GM06990 (cell line): ENCODE measurements at regions not wholly inside any gene's neighbourhood (a gene's known extent, or its start where the extent isn't known, plus 50 kb on each side); places are given as distances from the start of the nearest gene placed in this dataset.

ENCODE experiments used
- DNase-seq: peaks from one replicate; pipeline ENCODE4 v3.0.0-alpha.2; 2011; ENCODE audit not compliant: insufficient read length; ENCODE audit errors: extremely low read depth
- H3K27me3 ChIP-seq: replicated peaks from 2 replicates; pipeline ENCODE4 v1.6.0; 2011; ENCODE audit warnings: low read length; ENCODE audit not compliant: control insufficient read depth, insufficient read depth
- H3K36me3 ChIP-seq: 2 replicates; pipeline ENCODE4 v1.5.1; 2011; ENCODE audit warnings: low read length; ENCODE audit not compliant: control insufficient read depth, insufficient read depth
- H3K4me3 ChIP-seq: replicated peaks from 2 replicates; pipeline ENCODE4 v1.5.1; 2011; ENCODE audit warnings: low read depth, mild to moderate bottlenecking, control low read depth, low read length
- CTCF ChIP-seq: IDR thresholded peaks from 2 replicates; pipeline ENCODE4 v1.5.1; 2011; ENCODE audit warnings: low read length, control low read depth, mild to moderate bottlenecking, inconsistent platforms; ENCODE audit not compliant: insufficient read depth, poor library complexity, severe bottlenecking

- Histone ChIP-seq H3K4me3 (no peak overlapping the region), H3K36me3 (no peaks in the 10 kb centered on the region), H3K27me3 (no peaks in the 10 kb centered on the region)
- no peak for TF ChIP-seq CTCF
- DNase-seq, result no peak
Measured at GRCh38 chr13:70630247-70630646, 522.0 kb upstream of the KLHL1 start.

DNA sequence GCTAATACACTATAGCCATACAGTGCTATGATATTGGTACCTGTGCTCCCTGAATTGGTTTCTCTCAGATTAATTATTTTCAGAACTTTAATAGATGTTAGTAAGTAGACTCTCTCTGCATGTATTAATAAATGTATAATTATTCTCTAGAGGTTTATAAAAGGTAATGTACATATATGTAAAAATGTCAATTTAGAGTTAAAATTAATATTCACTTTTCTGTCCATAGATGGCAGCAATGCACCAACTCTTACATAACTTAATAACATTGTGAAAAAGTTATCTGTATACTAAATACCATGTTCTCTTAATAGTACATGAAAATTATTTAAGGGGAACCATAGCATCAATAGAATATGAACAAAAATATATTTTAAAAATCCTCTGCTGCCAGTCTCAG lies 515.0 kb upstream of the KLHL1 start:
- Histone ChIP-seq H3K36me3 (no peaks in the 10 kb centered on the region), H3K4me3 (no peak overlapping the region), H3K27me3 (no peaks in the 10 kb centered on the region)
- DNase-seq, result no peak
- TF ChIP-seq CTCF, result peak; percentile 26

- no peak for DNase-seq
- Histone ChIP-seq H3K27me3 (no peaks in the 10 kb centered on the region), H3K4me3 (no peak overlapping the region), H3K36me3 (no peaks in the 10 kb centered on the region)
- no peak for TF ChIP-seq CTCF
Measured at GRCh38 chr13:70622796-70623195, 514.5 kb upstream of the KLHL1 start.

- H3K4me3 ChIP-seq, result no peak overlapping the region
- no peak for TF ChIP-seq CTCF
- no peaks in the 10 kb centered on the region for H3K36me3 ChIP-seq
- DNase-seq, result no peak
- no peaks in the 10 kb centered on the region for H3K27me3 ChIP-seq
Measured at GRCh38 chr13:70619936-70620335, 511.7 kb upstream of the KLHL1 start.

GRCh38 chr13:70616847-70617246 lies 508.6 kb upstream of the KLHL1 start:
- no peak overlapping the region for H3K4me3 ChIP-seq
- no peaks in the 10 kb centered on the region for H3K27me3 ChIP-seq
- no peak for TF ChIP-seq CTCF
- H3K36me3 ChIP-seq, result no peaks in the 10 kb centered on the region
- DNase-seq, result no peak

- no peak overlapping the region for H3K4me3 ChIP-seq
- no peaks in the 10 kb centered on the region for H3K36me3 ChIP-seq
- TF ChIP-seq CTCF, result no peak
- no peak for DNase-seq
- H3K27me3 ChIP-seq, result no peaks in the 10 kb centered on the region
Measured at GRCh38 chr13:70613295-70613694, 505.0 kb upstream of the KLHL1 start.
